ENCODE measurements at regions not wholly inside any gene's neighbourhood (a gene's known extent, or its start where the extent isn't known, plus 50 kb on each side); places are given as distances from the start of the nearest gene placed in this dataset.

DNA sequence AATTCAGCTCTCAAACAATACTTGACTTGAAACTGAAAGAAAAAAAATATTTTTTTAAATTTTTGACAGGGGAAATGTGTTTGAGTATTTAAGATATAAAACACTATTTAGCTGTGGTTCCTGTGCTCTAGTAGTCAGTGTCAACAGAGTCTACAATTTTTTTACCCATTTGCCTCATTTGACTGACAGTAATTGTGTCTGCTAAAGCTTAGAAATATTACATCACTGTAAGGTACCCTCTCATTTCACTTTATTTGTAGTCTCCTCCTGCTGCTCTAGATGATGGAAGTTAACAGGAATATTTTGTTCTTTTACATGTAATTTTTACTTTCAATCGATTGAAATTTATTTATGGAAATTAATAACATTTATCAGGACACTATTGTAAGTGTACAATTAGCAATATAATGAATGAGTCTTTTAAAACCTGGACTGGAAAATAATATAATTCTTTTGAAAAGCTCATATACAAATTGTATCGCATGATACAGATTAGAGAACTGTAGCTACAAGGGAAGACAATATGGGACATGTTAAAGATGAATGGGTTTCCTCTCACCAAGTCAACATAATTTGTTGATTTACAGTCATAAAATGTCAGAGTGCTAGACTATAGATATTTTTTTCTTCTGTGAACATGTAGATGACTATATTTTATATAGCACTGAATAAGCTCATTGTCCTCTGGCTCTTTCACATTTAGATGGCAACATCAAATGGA, 1186.5 kb upstream of the ADGRL3 start:
- no peak for TF ChIP-seq CTCF (IDR thresholded peaks at IDR 0.05)
- POLR2A ChIA-PET, result no interaction called here
- Mint-ChIP-seq H3K4me3 (no peak overlapping the region), H3K36me3 (ENCODE audit: low read depth) (no peaks in the 10 kb centered on the region), H3K9me3 (peaks cover 2% of the 10 kb centered on the region), H3K27me3 (no peaks in the 10 kb centered on the region), H3K4me1 (no peaks in the 10 kb centered on the region), H3K27ac (no peak overlapping the region)
- ATAC-seq (ENCODE audit: low read depth) (no peak), DNase-seq (no peak)
- intact Hi-C loops (cut with micrococcal nuclease), result no loop called here
- CTCF ChIA-PET, result no interaction called here

DNA sequence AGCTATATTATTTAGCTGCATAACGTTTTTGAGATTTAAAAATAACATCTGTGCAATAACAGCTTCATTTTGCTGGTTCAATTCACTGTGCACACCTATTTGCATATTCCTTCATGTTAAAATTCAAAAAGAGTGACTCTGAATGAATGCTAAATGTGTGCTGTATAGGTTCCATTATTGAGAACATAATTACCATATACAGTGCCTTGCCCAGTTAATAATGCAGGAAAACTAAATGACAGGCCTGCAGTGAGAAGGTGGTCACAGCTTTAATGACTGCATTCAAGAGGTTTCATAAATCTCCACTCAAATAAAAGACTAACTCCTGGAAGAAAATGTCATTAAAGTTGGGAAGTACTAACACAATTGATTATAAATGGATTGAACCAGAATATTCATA, 1183.2 kb upstream of the ADGRL3 start:
- POLR2A ChIA-PET, result no interaction called here
- Mint-ChIP-seq H3K36me3 (ENCODE audit: low read depth) (no peaks in the 10 kb centered on the region), H3K4me3 (no peak overlapping the region), H3K27me3 (no peaks in the 10 kb centered on the region), H3K4me1 (no peaks in the 10 kb centered on the region), H3K9me3 (no peaks in the 10 kb centered on the region), H3K27ac (no peak overlapping the region)
- ATAC-seq (ENCODE audit: low read depth) (no peak), DNase-seq (no peak)
- TF ChIP-seq CTCF (IDR thresholded peaks at IDR 0.05), result no peak
- CTCF ChIA-PET, result no interaction called here
- intact Hi-C loops (cut with micrococcal nuclease), result no loop called here

DNA sequence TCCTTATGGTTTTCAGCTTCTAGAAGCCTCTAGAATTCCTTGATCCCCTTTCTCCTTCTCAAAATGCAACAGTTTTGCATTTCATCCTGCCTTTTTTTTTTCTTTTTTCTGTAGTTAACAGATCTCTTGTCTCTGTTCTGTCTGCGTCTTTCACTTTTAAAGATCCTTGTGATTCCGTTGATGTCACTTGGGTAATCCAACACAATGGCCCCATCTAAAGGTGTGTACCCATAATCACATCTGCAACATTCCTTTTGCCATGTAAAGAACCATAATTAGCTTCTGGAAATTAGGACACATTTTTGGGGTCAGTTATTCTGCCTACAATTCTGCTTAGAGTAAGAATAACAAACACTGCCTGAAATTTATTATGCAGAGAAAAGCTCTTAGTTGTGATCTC, 1180.9 kb upstream of the ADGRL3 start:
- Mint-ChIP-seq H3K4me3 (no peak overlapping the region), H3K27me3 (no peaks in the 10 kb centered on the region), H3K36me3 (ENCODE audit: low read depth) (no peaks in the 10 kb centered on the region), H3K27ac (no peak overlapping the region), H3K9me3 (no peaks in the 10 kb centered on the region), H3K4me1 (no peaks in the 10 kb centered on the region)
- ATAC-seq (ENCODE audit: low read depth) (no peak), DNase-seq (no peak)
- ChIA-PET CTCF (no interaction called here), POLR2A (no interaction called here)
- TF ChIP-seq CTCF (IDR thresholded peaks at IDR 0.05), result no peak
- intact Hi-C loops (cut with micrococcal nuclease), result no loop called here

- DNase-seq (no peak), ATAC-seq (ENCODE audit: low read depth) (no peak)
- TF ChIP-seq CTCF (IDR thresholded peaks at IDR 0.05), result no peak
- POLR2A ChIA-PET, result no interaction called here
- no peaks in the 10 kb centered on the region for H3K9me3 Mint-ChIP-seq
- no peaks in the 10 kb centered on the region for H3K27me3 Mint-ChIP-seq
- no peaks in the 10 kb centered on the region for H3K36me3 Mint-ChIP-seq (ENCODE audit: low read depth)
- no peak overlapping the region for H3K27ac Mint-ChIP-seq
- no peaks in the 10 kb centered on the region for H3K4me1 Mint-ChIP-seq
- CTCF ChIA-PET, result no interaction called here
- H3K4me3 Mint-ChIP-seq, result no peak overlapping the region
- intact Hi-C loops (cut with micrococcal nuclease), result no loop called here
Observed at GRCh38 chr4:60019946-60020345, 1180.2 kb upstream of the ADGRL3 start.

GRCh38 chr4:60020389-60020788, 1179.7 kb upstream of the ADGRL3 start:
- ChIA-PET POLR2A (no interaction called here), CTCF (no interaction called here)
- H3K4me1 Mint-ChIP-seq, result no peaks in the 10 kb centered on the region
- H3K4me3 Mint-ChIP-seq, result no peak overlapping the region
- TF ChIP-seq CTCF (IDR thresholded peaks at IDR 0.05), result no peak
- intact Hi-C loops (cut with micrococcal nuclease), result no loop called here
- no peak overlapping the region for H3K27ac Mint-ChIP-seq
- ATAC-seq (ENCODE audit: low read depth) (no peak), DNase-seq (no peak)
- no peaks in the 10 kb centered on the region for H3K36me3 Mint-ChIP-seq (ENCODE audit: low read depth)
- H3K9me3 Mint-ChIP-seq, result no peaks in the 10 kb centered on the region
- H3K27me3 Mint-ChIP-seq, result no peaks in the 10 kb centered on the region
